Fibroblast of gingiva (primary cell): ENCODE measurements at regions not wholly inside any gene's neighbourhood (a gene's known extent, or its start where the extent isn't known, plus 50 kb on each side); places are given as distances from the start of the nearest gene placed in this dataset.
"Not testable (repeated sequence)": the region's sequence is repeated elsewhere in the genome, so short reads cannot be mapped to it uniquely, and the experiment has no call there.

ENCODE experiments used
- DNase-seq: peaks from one replicate; pipeline ENCODE4 v3.0.0-alpha.2; 2011; ENCODE audit warnings: low read depth

GRCh38 chr9:30534455-30534854, 1850.0 kb upstream of the ACO1 start:
- no peak for DNase-seq

- DNase-seq: no peak
Observed at GRCh38 chr9:30534896-30535295, 1849.5 kb upstream of the ACO1 start.

GRCh38 chr9:30536494-30536893, 1847.9 kb upstream of the ACO1 start:
- no peak for DNase-seq

- not testable (repeated sequence) for DNase-seq
Observed at GRCh38 chr9:30539696-30540095, 1844.7 kb upstream of the ACO1 start.

GRCh38 chr9:30574355-30575151, 1809.9 kb upstream of the ACO1 start:
- no peak for DNase-seq

- DNase-seq: no peak
Observed at GRCh38 chr9:30575218-30575617, 1809.2 kb upstream of the ACO1 start.

GRCh38 chr9:30575691-30576090, 1808.8 kb upstream of the ACO1 start:
- no peak for DNase-seq

- no peak for DNase-seq
Observed at GRCh38 chr9:30579810-30580209, 1804.6 kb upstream of the ACO1 start.

GRCh38 chr9:30582240-30582639, 1802.2 kb upstream of the ACO1 start:
- DNase-seq: no peak

GRCh38 chr9:30584559-30584958, 1799.9 kb upstream of the ACO1 start:
- no peak for DNase-seq

GRCh38 chr9:30591461-30591860, 1793.0 kb upstream of the ACO1 start:
- DNase-seq: no peak

GRCh38 chr9:30597608-30598007, 1786.8 kb upstream of the ACO1 start:
- no peak for DNase-seq

GRCh38 chr9:30605936-30606335, 1778.5 kb upstream of the ACO1 start:
- no peak for DNase-seq

GRCh38 chr9:30609713-30610112, 1774.7 kb upstream of the ACO1 start:
- DNase-seq: no peak

- not testable (repeated sequence) for DNase-seq
Observed at GRCh38 chr9:30616782-30617181, 1767.7 kb upstream of the ACO1 start.

GRCh38 chr9:30622561-30622960, 1761.9 kb upstream of the ACO1 start:
- no peak for DNase-seq

- DNase-seq: no peak
Observed at GRCh38 chr9:30628915-30629567, 1755.4 kb upstream of the ACO1 start.

GRCh38 chr9:30630459-30630858, 1754.0 kb upstream of the ACO1 start:
- no peak for DNase-seq

GRCh38 chr9:30646639-30647038, 1737.8 kb upstream of the ACO1 start:
- not testable (repeated sequence) for DNase-seq

- no peak for DNase-seq
Observed at GRCh38 chr9:30661925-30662324, 1722.5 kb upstream of the ACO1 start.

GRCh38 chr9:30670805-30671562, 1713.5 kb upstream of the ACO1 start:
- DNase-seq: no peak

GRCh38 chr9:30673132-30673531, 1711.3 kb upstream of the ACO1 start:
- no peak for DNase-seq

- no peak for DNase-seq
Observed at GRCh38 chr9:30676651-30677050, 1707.8 kb upstream of the ACO1 start.
